ENCODE measurements at regions not wholly inside any gene's neighbourhood (a gene's known extent, or its start where the extent isn't known, plus 50 kb on each side); places are given as distances from the start of the nearest gene placed in this dataset.

DNA sequence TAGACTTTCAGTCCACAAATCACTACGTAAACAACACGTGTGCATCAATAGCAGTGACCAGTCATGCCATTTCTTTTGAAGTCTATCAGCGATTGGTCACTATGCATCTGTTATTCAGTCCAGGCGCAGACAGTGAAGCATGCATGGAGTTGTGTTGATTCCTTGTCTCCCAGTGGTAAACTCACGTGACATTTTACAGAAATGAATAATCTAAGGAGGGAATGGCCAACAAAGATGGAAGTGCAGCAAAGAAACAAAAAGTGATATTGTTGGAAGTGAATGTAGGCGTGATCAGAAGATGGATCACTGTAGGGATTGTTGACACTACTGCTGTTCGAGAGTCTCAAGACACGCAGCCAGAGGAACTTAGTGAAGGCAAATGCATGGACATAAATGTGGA lies 317.8 kb upstream of the MGAT5 start:
- H3K4me3 ChIP-seq (ENCODE audit: insufficient read depth, low read depth, low read length), result no peak overlapping the region
- no peak overlapping the region for H3K23ac ChIP-seq (ENCODE audit: low read depth, low read length)
- H3K9me3 ChIP-seq (ENCODE audit: control insufficient read depth, insufficient read depth, low read length), result no peaks in the 10 kb centered on the region
- no peak overlapping the region for H3K4me2 ChIP-seq (ENCODE audit: low read depth, low read length)
- H2BK5ac ChIP-seq (ENCODE audit: low read depth, low read length, poor library complexity, severe bottlenecking), result no peak overlapping the region
- no peak overlapping the region for H2BK20ac ChIP-seq (ENCODE audit: low read depth, low read length)
- H3K79me1 ChIP-seq (ENCODE audit: low read depth in 1 of 2, low read length in 2 of 2), result no peaks in the 10 kb centered on the region
- no peak overlapping the region for H3K18ac ChIP-seq (ENCODE audit: low read depth, low read length)
- BruUV-seq (replicated peaks), result no TSS peak
- H3K4me1 ChIP-seq (ENCODE audit: control insufficient read depth, insufficient read depth, low read length), result peaks cover 2% of the 10 kb centered on the region; the same call in 1 of the 2 replicates
- no peak overlapping the region for H2BK15ac ChIP-seq (ENCODE audit: low read depth, low read length)
- no peak overlapping the region for H3K9ac ChIP-seq (ENCODE audit: low read depth, low read length)
- H2BK120ac ChIP-seq (ENCODE audit: low read depth, low read length), result no peak overlapping the region
- dilution Hi-C loops (cut with HindIII; ENCODE audit: low sequenced_read_pairs, unreplicated experiment), result no loop called here
- H3K14ac ChIP-seq (replicated peaks; ENCODE audit: low read depth, low read length), result no peak overlapping the region
- H3K9me1 ChIP-seq (ENCODE audit: insufficient read depth, low read length), result 0 out of 2 replicates have a peak, but pooled peaks cover 2% of the 10 kb centered on the region
- no peak overlapping the region for H4K8ac ChIP-seq (ENCODE audit: low read depth in 2 of 2, low read length in 2 of 2)
- TF ChIP-seq MAZ (IDR thresholded peaks at IDR 0.05; ENCODE audit: borderline replicate concordance, low read depth, low read length) (no peak), NFE2L2 (IDR thresholded peaks at IDR 0.05; ENCODE audit: low read depth, low read length) (no peak), CEBPB (IDR thresholded peaks at IDR 0.05; ENCODE audit: low read depth, low read length) (no peak), CHD1 (IDR thresholded peaks at IDR 0.05; ENCODE audit: low read depth, low read length) (no peak), RAD21 (IDR thresholded peaks at IDR 0.05; ENCODE audit: low read length) (no peak)
- TF ChIP-seq, protein P1, sequence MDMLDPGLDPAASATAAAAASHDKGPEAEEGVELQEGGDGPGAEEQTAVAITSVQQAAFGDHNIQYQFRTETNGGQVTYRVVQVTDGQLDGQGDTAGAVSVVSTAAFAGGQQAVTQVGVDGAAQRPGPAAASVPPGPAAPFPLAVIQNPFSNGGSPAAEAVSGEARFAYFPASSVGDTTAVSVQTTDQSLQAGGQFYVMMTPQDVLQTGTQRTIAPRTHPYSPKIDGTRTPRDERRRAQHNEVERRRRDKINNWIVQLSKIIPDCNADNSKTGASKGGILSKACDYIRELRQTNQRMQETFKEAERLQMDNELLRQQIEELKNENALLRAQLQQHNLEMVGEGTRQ (IDR thresholded peaks at IDR 0.05; ENCODE audit: low read depth, low read length), result no peak
- H3K4ac ChIP-seq (ENCODE audit: low read depth, low read length), result no peak overlapping the region
- in situ Hi-C loops (cut with MboI; ENCODE audit: low sequenced_read_pairs), result no loop called here
- H2AK9ac ChIP-seq (replicated peaks; ENCODE audit: low read depth, low read length, poor library complexity), result no peak overlapping the region
- WGBS, 2 experiments (ENCODE audit: extremely low coverage in 2 of 2, insufficient read length in 1 of 2), result 74% methylated on average over 8 of the region's 8 CpGs; no CpG with 5 or more reads in 1 of the 2 experiments
- ATAC-seq (ENCODE audit: low read depth) (no peak), DNase-seq (no peak)
- no peak overlapping the region for H2AFZ ChIP-seq (replicated peaks; ENCODE audit: low read length, poor library complexity)
- ChIA-PET POLR2A (ENCODE audit: unreplicated experiment) (no interaction called here), CTCF (no interaction called here)
- no peaks in the 10 kb centered on the region for H3K27me3 ChIP-seq (ENCODE audit: control insufficient read depth, insufficient read depth, low read length)
- H3K56ac ChIP-seq (ENCODE audit: extremely low read depth, insufficient read depth, low read length), result no peak overlapping the region
- no peak overlapping the region for H4K91ac ChIP-seq (ENCODE audit: insufficient read depth, low read depth, low read length)
- H3K36me3 ChIP-seq (ENCODE audit: control insufficient read depth, insufficient read depth, low read length), result no peaks in the 10 kb centered on the region
- intact Hi-C loops (cut with micrococcal nuclease), result loop anchor here (2.0 kb wide), 1 partner anchor 13 kb away; no protein-coding TSS in a partner anchor
- H4K5ac ChIP-seq (ENCODE audit: low read depth, low read length), result no peak overlapping the region
- H4K20me1 ChIP-seq (ENCODE audit: insufficient read depth, low read length), result no peaks in the 10 kb centered on the region
- H2AK5ac ChIP-seq (ENCODE audit: low read depth, low read length), result no peak overlapping the region
- no peak overlapping the region for H3K27ac ChIP-seq (ENCODE audit: insufficient read depth, low read length)
